ENCODE measurements at regions not wholly inside any gene's neighbourhood (a gene's known extent, or its start where the extent isn't known, plus 50 kb on each side); places are given as distances from the start of the nearest gene placed in this dataset.

DNA sequence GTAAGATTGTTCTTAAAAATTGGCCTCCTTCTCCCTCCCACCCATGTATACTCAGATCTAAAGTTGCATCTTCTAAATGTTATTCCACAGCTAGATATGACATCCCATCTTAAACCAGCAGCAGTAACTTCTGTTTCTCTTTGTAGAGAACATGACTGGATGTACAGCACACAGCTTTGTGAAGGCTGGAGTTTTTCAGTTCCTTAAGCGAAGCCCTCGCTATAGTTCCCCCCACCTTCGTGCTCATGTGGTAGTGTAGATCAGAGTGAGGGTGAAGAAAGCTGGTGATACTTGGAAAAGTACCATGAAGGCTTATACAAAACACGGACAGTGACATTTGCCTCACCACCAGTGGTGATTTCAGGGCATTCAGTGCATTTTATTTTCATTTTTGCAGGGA is 137.5 kb downstream of the MAT2B start:
- Histone ChIP-seq H3K27ac (no peak overlapping the region), H3K4me3 (no peak overlapping the region), H3K27me3 (no peaks in the 10 kb centered on the region), H3K36me3 (replicated peaks in 1 of 2; ENCODE audit: insufficient read depth in 1 of 2, low read depth in 2 of 2) (no peaks in the 10 kb centered on the region), H3K4me1 (no peaks in the 10 kb centered on the region), H3K9me3 (no peaks in the 10 kb centered on the region)
- intact Hi-C loops (cut with DNase I): no loop called here
- ATAC-seq (no peak), DNase-seq (no peak)
- 41 to 51% methylated on average over 4 of the region's 4 CpGs for WGBS, 2 donors
- no peak for TF ChIP-seq POLR2A (IDR thresholded peaks at IDR 0.05)

DNA sequence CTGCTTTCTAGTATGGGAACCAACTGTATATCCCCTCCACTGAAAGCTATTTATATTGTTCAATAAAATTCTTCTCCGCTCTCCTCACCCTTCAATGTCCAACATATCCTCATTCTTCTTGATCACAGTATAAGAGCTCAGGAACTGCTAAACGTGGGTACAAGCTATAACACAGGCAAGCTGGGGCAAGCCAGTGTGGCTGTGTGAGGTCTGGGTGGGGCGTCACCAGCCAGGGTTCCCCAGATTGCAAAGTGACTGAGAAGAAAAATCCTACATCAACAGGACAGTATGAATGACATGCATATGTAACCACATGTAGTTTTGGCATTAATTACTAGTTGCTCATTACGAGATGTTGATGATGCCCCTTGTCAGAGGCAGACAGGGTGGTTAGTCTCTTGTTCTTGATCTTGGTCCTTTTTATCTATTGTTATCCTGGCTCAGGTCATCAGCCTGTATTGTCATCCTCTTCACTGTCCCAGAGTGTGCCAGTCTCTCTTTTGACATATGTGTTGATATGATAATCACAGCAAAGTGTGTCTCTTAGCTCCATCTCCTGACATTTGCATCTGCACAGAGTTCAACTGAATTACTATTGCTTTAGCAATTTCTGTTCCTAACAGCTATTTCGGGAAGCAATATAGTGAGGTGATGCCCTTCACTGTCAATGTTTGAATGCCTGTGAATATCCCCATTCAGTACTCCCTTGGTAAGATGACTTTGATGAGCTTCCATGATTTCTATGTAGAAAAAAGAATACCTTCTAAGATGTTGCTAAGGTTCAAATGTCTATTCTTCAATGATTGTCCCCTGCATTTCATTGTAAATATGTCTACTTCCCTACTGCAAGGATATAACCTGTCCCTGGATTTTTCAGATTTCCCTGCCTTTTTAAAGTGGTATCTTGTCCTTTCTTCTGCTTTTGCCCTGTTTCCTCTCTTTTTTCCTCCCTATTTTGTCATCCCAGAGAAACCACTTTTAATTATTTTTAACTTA is 140.3 kb downstream of the MAT2B start:
- no peak overlapping the region for H3K27ac ChIP-seq
- H3K36me3 ChIP-seq (replicated peaks in 1 of 2; ENCODE audit: insufficient read depth in 1 of 2, low read depth in 2 of 2): no peaks in the 10 kb centered on the region
- intact Hi-C loops (cut with DNase I): no loop called here
- no peak overlapping the region for H3K4me3 ChIP-seq
- no peaks in the 10 kb centered on the region for H3K9me3 ChIP-seq
- 57 to 62% methylated on average over 5 of the region's 5 CpGs for WGBS, 2 donors
- DNase-seq: no peak
- no peaks in the 10 kb centered on the region for H3K27me3 ChIP-seq
- ATAC-seq: no peak
- TF ChIP-seq, protein P1, sequence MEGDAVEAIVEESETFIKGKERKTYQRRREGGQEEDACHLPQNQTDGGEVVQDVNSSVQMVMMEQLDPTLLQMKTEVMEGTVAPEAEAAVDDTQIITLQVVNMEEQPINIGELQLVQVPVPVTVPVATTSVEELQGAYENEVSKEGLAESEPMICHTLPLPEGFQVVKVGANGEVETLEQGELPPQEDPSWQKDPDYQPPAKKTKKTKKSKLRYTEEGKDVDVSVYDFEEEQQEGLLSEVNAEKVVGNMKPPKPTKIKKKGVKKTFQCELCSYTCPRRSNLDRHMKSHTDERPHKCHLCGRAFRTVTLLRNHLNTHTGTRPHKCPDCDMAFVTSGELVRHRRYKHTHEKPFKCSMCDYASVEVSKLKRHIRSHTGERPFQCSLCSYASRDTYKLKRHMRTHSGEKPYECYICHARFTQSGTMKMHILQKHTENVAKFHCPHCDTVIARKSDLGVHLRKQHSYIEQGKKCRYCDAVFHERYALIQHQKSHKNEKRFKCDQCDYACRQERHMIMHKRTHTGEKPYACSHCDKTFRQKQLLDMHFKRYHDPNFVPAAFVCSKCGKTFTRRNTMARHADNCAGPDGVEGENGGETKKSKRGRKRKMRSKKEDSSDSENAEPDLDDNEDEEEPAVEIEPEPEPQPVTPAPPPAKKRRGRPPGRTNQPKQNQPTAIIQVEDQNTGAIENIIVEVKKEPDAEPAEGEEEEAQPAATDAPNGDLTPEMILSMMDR (IDR thresholded peaks at IDR 0.05): no peak
- no peak for TF ChIP-seq POLR2A (IDR thresholded peaks at IDR 0.05)
- no peaks in the 10 kb centered on the region for H3K4me1 ChIP-seq

DNA sequence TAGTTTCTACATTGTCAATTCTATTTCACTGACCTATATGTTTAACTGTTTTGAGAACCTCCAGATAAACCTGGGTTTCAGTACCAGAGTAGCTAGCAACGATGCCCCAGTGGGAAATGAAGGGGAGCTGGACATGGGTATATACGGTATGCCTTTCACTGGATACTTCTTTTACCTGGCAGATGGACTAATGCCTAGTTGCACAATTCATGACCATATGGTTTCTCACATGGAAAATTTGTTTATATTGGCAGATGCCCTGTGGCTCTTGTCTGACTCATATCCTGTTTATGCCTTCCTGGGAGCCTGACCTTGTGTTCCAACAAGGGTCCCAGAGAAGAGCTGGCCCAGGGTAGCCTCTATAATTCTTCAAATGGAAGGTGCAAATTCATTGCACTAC is 144.1 kb downstream of the MAT2B start:
- no peaks in the 10 kb centered on the region for H3K4me1 ChIP-seq
- no peak overlapping the region for H3K4me3 ChIP-seq
- H3K27me3 ChIP-seq: no peaks in the 10 kb centered on the region
- no peaks in the 10 kb centered on the region for H3K9me3 ChIP-seq
- WGBS, 2 donors: 57 to 68% methylated on average over 2 of the region's 2 CpGs
- intact Hi-C loops (cut with DNase I): no loop called here
- peak in 2 of 4 donors; percentile 15 to 25 for DNase-seq
- TF ChIP-seq POLR2A (IDR thresholded peaks at IDR 0.05): no peak
- H3K36me3 ChIP-seq (replicated peaks in 1 of 2; ENCODE audit: insufficient read depth in 1 of 2, low read depth in 2 of 2): no peaks in the 10 kb centered on the region
- peak; percentile 24 for ATAC-seq
- peak overlapping the region in 1 of 4 donors; percentile 32 for H3K27ac ChIP-seq

DNA sequence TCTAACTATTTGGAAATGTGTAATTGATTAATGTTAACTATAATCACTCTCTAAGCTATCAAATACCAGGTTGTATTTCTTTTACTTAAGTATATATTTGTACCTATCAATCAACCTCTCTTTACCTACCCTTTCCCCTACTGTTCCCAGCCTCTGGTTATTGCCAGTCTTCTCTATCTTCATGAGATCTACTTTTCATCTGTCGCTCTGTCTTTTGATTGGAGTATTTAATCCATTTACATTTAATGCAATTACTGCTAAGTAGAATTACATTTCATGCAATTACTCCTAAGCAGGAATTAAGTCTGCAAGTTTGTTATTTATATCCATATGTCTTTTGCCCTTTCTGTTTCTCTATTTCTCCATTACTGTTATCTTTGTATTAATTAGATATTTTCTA is 148.1 kb downstream of the MAT2B start:
- Histone ChIP-seq H3K9me3 (no peaks in the 10 kb centered on the region), H3K36me3 (replicated peaks in 1 of 2; ENCODE audit: insufficient read depth in 1 of 2, low read depth in 2 of 2) (no peaks in the 10 kb centered on the region), H3K4me1 (no peaks in the 10 kb centered on the region), H3K4me3 (no peak overlapping the region), H3K27ac (no peak overlapping the region), H3K27me3 (no peaks in the 10 kb centered on the region)
- no peak for ATAC-seq
- no peak for DNase-seq
- 82 to 100% methylated on average over 1 of the region's 1 CpG for WGBS, 2 donors
- intact Hi-C loops (cut with DNase I): no loop called here
- TF ChIP-seq, protein P1 (IDR thresholded peaks at IDR 0.05): no peak
- TF ChIP-seq POLR2A (IDR thresholded peaks at IDR 0.05): no peak

DNA sequence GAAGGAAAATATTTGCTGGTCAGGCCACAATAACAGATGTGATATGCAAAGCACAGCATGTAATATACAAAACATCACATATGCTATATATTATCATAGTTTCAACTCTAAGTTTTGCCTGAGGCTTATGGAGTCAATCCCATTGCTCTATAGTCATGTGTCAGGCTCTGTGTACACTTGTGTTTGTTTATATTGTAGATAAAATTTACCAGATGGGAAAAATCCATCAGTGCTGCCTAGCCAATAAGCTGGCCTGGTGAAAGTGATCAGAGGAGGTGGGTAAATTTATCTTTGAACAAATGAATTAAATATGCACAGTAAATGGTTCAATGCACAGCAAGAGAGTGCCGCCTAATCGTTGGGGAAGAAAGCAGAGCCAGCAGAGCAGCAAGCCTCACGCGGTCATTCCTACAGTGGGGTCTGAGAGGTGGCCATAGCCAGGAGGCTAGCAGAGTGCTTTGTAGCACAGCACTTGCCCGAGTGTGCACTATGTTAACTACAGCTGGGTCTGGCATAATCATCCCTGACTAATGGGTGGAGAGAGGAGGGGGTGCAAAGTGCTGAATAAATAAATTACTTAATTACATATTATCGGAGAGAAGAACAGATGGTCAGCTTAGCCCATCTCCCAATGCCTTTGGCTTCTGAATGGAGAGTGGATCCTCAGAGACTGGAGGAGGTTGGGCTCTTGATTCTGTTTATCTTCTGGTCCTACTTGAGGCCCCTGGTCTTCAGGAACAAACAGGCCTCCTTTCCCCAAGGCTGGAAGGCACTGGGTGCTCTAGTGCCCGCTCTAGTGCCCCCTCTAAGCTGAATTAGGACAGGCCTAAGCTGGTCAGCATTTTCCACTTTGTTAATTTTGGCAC is 153.5 kb downstream of the MAT2B start:
- ATAC-seq (peak; percentile 48), DNase-seq (peak in 2 of 4 donors; percentile 8 to 32)
- no peaks in the 10 kb centered on the region for H3K9me3 ChIP-seq
- H3K4me1 ChIP-seq: no peaks in the 10 kb centered on the region
- H3K36me3 ChIP-seq (replicated peaks in 1 of 2; ENCODE audit: insufficient read depth in 1 of 2, low read depth in 2 of 2): no peaks in the 10 kb centered on the region
- intact Hi-C loops (cut with DNase I): no loop called here
- H3K27me3 ChIP-seq: no peaks in the 10 kb centered on the region
- TF ChIP-seq POLR2A (IDR thresholded peaks at IDR 0.05): no peak
- TF ChIP-seq, protein P1 (IDR thresholded peaks at IDR 0.05): no peak
- H3K27ac ChIP-seq: no peak overlapping the region
- H3K4me3 ChIP-seq: no peak overlapping the region
- WGBS, 2 donors: 60% methylated on average over 7 of the region's 7 CpGs
